Ishikawa (cell line): ENCODE measurements at regions not wholly inside any gene's neighbourhood (a gene's known extent, or its start where the extent isn't known, plus 50 kb on each side); places are given as distances from the start of the nearest gene placed in this dataset.

Experiments
- CEBPB ChIP-seq: IDR thresholded peaks from 2 replicates; pipeline ENCODE4 v1.6.1; 2012
- CREB1 ChIP-seq: IDR thresholded peaks from 2 replicates; pipeline ENCODE4 v1.6.1; 2012; ENCODE audit warnings: low read depth
- EGR1 ChIP-seq: IDR thresholded peaks from 2 replicates; pipeline ENCODE4 v1.6.1; 2012
- EP300 ChIP-seq: IDR thresholded peaks from 2 replicates; pipeline ENCODE4 v1.6.1; 2012; ENCODE audit warnings: borderline replicate concordance
- FOXM1 ChIP-seq: IDR thresholded peaks from 2 replicates; pipeline ENCODE4 v1.6.1; 2012; ENCODE audit warnings: low read depth, borderline replicate concordance
- MAX ChIP-seq: IDR thresholded peaks from 2 replicates; pipeline ENCODE4 v1.6.1; 2012
- NFIC ChIP-seq: IDR thresholded peaks from 2 replicates; pipeline ENCODE4 v1.6.1; 2012
- RAD21 ChIP-seq: IDR thresholded peaks from 2 replicates; pipeline ENCODE4 v1.6.1; 2012; ENCODE audit warnings: low read depth
- REST ChIP-seq: IDR thresholded peaks from 2 replicates; pipeline ENCODE4 v1.6.1; 2012; ENCODE audit warnings: low read depth, mild to moderate bottlenecking
- TAF1 ChIP-seq: IDR thresholded peaks from 2 replicates; pipeline ENCODE4 v1.6.1; 2012; ENCODE audit warnings: low read depth, mild to moderate bottlenecking
- TCF12 ChIP-seq: IDR thresholded peaks from 2 replicates; pipeline ENCODE4 v1.6.1; 2012; ENCODE audit warnings: low read depth
- TEAD4 ChIP-seq: IDR thresholded peaks from 2 replicates; pipeline ENCODE4 v1.6.1; 2012
- USF1 ChIP-seq: IDR thresholded peaks from 2 replicates; pipeline ENCODE4 v1.6.1; 2012
- YY1 ChIP-seq: IDR thresholded peaks from 2 replicates; pipeline ENCODE4 v1.6.1; 2012; ENCODE audit warnings: low read depth
- ZBTB7A ChIP-seq: IDR thresholded peaks from 2 replicates; pipeline ENCODE4 v1.6.1; 2012; ENCODE audit warnings: low read depth

DNA sequence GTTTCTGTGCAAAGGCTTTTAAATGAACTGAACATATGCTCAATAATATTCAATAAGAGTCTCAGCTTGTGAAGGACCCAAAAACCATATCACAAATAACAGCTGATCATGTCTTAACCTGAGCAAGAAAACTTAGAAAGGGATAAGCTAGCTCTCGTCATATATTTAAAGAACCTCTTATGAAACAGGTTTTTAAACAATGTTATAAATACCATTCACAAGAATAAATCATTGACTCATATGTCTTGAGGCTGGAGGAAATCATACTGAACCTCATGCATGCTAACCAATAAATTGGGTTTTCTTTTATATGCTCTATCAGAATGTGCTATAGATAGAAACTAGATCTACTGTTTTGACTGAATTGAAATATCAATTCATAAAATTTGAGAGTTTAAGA lies 426.9 kb downstream of the NOVA1 start:
- TF ChIP-seq REST, result no peak
- TF ChIP-seq MAX, result no peak
- TF ChIP-seq EP300, result no peak
- TF ChIP-seq FOXM1, result no peak
- TF ChIP-seq TEAD4, result no peak
- TF ChIP-seq USF1, result no peak

DNA sequence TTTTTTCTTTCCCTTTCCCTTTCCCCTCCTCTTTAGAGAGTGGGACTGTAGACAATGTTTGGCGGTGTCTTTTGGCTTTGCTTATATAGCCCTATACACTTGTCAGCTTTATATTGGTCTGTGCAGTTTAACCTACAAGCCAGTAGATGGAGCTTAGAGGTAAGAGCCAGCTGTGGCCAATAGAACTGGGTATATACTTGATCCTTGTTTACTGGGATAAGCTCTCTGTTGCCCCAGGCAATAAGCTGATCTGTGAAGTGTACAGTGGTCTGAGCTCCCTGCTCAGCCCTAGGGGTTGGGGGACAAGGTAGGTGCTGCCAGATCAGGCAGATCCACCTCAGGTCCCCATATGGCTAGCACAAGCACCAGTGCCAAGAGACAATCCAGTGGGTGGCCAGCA lies 434.1 kb downstream of the NOVA1 start:
- TF ChIP-seq RAD21 (peak; percentile 70), USF1 (no peak)

DNA sequence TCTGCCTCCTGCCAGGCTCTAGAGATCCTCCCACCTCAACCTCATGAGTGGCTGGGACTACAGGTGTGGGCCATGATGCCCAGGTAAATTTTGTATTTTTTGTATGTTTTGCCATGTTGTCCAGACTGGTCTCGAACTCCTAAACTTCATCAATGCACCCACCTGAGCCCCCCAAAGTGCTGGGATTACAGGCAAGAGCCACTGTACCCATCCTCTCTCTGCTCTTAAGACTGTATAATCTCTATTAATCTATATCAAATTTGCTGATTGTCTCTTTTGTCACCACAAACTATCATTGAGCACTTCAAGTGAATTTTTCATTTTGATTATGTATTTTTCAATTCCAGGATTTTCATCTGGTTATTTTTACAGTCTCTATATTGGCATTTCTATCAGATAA lies 440.3 kb downstream of the NOVA1 start:
- TF ChIP-seq ZBTB7A, result no peak
- no peak for TF ChIP-seq RAD21
- TF ChIP-seq CREB1, result no peak
- TF ChIP-seq CEBPB, result no peak
- no peak for TF ChIP-seq TEAD4
- TF ChIP-seq TCF12, result no peak
- TF ChIP-seq NFIC, result no peak
- no peak for TF ChIP-seq EGR1
- no peak for TF ChIP-seq REST
- no peak for TF ChIP-seq FOXM1

DNA sequence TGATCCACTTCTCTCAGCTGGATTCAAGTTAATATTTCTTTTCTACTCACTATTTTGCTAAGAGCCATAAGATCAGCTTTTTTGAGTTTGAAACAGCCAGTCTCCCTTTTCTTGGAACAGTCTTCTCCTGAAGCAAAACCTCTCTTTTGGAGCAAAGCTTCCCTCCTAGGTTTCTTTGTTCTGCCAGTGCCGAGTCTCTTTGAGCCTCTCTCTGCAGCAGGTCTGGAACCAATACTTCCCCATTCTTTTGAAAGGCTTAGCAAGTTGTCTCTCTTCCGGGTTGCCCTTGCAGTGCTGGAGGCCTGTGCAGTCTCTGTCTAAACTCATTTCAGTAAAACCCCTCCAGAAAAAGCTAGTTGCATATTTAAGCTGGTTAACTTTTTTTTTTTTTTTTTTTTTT lies 454.8 kb downstream of the NOVA1 start:
- TF ChIP-seq CREB1 (no peak), USF1 (no peak), TEAD4 (no peak), REST (no peak), CEBPB (no peak), EGR1 (no peak), TAF1 (no peak), YY1 (no peak), ZBTB7A (no peak), MAX (no peak), RAD21 (no peak), NFIC (no peak), FOXM1 (no peak), TCF12 (no peak)

DNA sequence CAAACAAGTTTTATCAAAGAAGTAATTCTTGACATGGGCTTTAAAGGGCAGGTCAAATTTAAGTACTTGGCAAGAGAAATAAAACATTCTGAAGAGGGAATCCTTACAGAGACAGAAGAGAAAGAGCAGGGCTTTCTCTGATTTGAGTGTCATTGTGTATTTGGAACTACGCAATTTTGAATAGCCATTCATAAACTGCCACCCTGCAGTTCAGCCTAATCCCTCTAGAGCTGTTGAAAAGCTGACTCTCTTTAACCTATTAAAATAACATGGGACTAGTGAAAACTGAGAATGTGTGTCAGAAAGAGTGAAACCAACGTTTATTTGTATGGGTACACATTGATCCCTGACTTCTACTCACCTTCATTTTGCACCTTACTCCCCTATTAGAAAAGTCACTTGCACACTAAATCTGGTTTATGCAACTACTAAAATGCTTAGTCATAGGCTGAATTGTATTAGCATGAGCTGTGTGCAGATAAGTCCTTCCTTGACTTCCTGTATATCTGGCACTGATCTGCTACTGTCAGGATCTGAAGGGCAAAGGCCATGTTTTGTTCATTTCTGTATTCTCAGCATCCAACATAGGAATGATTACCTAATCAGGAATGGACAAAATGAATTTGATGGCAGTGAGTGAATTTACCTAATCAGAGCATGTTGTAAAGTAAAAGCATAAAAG lies 458.9 kb downstream of the NOVA1 start:
- no peak for TF ChIP-seq MAX
- no peak for TF ChIP-seq NFIC
- TF ChIP-seq TCF12, result no peak
- no peak for TF ChIP-seq EGR1
- TF ChIP-seq ZBTB7A, result no peak
- no peak for TF ChIP-seq USF1
- no peak for TF ChIP-seq TEAD4
- no peak for TF ChIP-seq CREB1
- TF ChIP-seq FOXM1, result no peak
- TF ChIP-seq EP300, result no peak
- TF ChIP-seq REST, result no peak
- TF ChIP-seq TAF1, result no peak
- no peak for TF ChIP-seq RAD21
